Nephron (organoid): ENCODE measurements at regions not wholly inside any gene's neighbourhood (a gene's known extent, or its start where the extent isn't known, plus 50 kb on each side); places are given as distances from the start of the nearest gene placed in this dataset.

Source experiments
- H3K27ac Mint-ChIP-seq, 3 experiments: 2 replicates each; pipeline ENCODE4 v1.8.0; 2020; ENCODE audit warnings: mixed read lengths in 3 of 3, mild to moderate bottlenecking in 2 of 3, moderate library complexity in 1 of 3
- H3K27me3 Mint-ChIP-seq: 2 replicates; pipeline ENCODE4 v1.8.0; 2021; ENCODE audit warnings: low read depth, mild to moderate bottlenecking, moderate library complexity, mixed read lengths
- H3K36me3 Mint-ChIP-seq: 2 replicates; pipeline ENCODE4 v1.8.0; 2020; ENCODE audit warnings: low read depth, mixed read lengths
- H3K4me1 Mint-ChIP-seq: 2 replicates; pipeline ENCODE4 v1.8.0; 2020; ENCODE audit warnings: mixed read lengths
- H3K4me3 Mint-ChIP-seq, 3 experiments: 2 replicates each; pipeline ENCODE4 v1.8.0; 2020; ENCODE audit warnings: mild to moderate bottlenecking in 3 of 3, mixed read lengths in 3 of 3, moderate library complexity in 2 of 3
- H3K9me3 Mint-ChIP-seq: 2 replicates; pipeline ENCODE4 v1.8.0; 2020; ENCODE audit warnings: mixed read lengths
- CTCF ChIP-seq, 3 experiments: fragments of 200-600 bp; sonication (generic); IDR thresholded peaks; one replicate each; pipeline ENCODE4 v1.5.0; 2021; ENCODE audit warnings: antibody characterized with exemption in 3 of 3; ENCODE audit not compliant: unreplicated experiment in 3 of 3

GRCh38 chr5:158602981-158603380, 496.7 kb downstream of the EBF1 start:
- H3K9me3 Mint-ChIP-seq, result no peaks in the 10 kb centered on the region
- H3K4me3 Mint-ChIP-seq, result no peak overlapping the region
- no peaks in the 10 kb centered on the region for H3K36me3 Mint-ChIP-seq
- TF ChIP-seq CTCF (IDR thresholded peaks at IDR 0.05; ENCODE audit: unreplicated experiment in 3 of 3), result no peak
- peaks cover 6% of the 10 kb centered on the region for H3K4me1 Mint-ChIP-seq
- H3K27me3 Mint-ChIP-seq, result no peaks in the 10 kb centered on the region
- H3K27ac Mint-ChIP-seq, result no peak overlapping the region

- H3K36me3 Mint-ChIP-seq, result no peaks in the 10 kb centered on the region
- no peak overlapping the region for H3K4me3 Mint-ChIP-seq
- peaks cover 6% of the 10 kb centered on the region for H3K4me1 Mint-ChIP-seq
- no peaks in the 10 kb centered on the region for H3K27me3 Mint-ChIP-seq
- H3K9me3 Mint-ChIP-seq, result no peaks in the 10 kb centered on the region
- no peak for TF ChIP-seq CTCF (IDR thresholded peaks at IDR 0.05; ENCODE audit: unreplicated experiment in 3 of 3)
- no peak overlapping the region for H3K27ac Mint-ChIP-seq
Observed at GRCh38 chr5:158601118-158601517, 498.6 kb downstream of the EBF1 start.

GRCh38 chr5:158600679-158601078, 499.0 kb downstream of the EBF1 start:
- H3K9me3 Mint-ChIP-seq, result no peaks in the 10 kb centered on the region
- H3K4me1 Mint-ChIP-seq, result peaks cover 6% of the 10 kb centered on the region
- no peak overlapping the region for H3K4me3 Mint-ChIP-seq
- H3K36me3 Mint-ChIP-seq, result no peaks in the 10 kb centered on the region
- H3K27ac Mint-ChIP-seq, result no peak overlapping the region
- no peak for TF ChIP-seq CTCF (IDR thresholded peaks at IDR 0.05; ENCODE audit: unreplicated experiment in 3 of 3)
- no peaks in the 10 kb centered on the region for H3K27me3 Mint-ChIP-seq

- Mint-ChIP-seq H3K4me1 (peaks cover 6% of the 10 kb centered on the region), H3K9me3 (peaks cover 2% of the 10 kb centered on the region), H3K27me3 (no peaks in the 10 kb centered on the region), H3K4me3 (no peak overlapping the region), H3K36me3 (no peaks in the 10 kb centered on the region), H3K27ac (peak overlapping the region in 2 of 3 experiments; percentile 34 to 61)
- TF ChIP-seq CTCF (IDR thresholded peaks at IDR 0.05; ENCODE audit: unreplicated experiment in 3 of 3), result no peak
Observed at GRCh38 chr5:158599157-158599556, 500.6 kb downstream of the EBF1 start.

- Mint-ChIP-seq H3K27ac (no peak overlapping the region), H3K4me3 (no peak overlapping the region), H3K36me3 (no peaks in the 10 kb centered on the region), H3K27me3 (peaks cover 3% of the 10 kb centered on the region), H3K4me1 (peaks cover 32% of the 10 kb centered on the region), H3K9me3 (peaks cover 2% of the 10 kb centered on the region)
- TF ChIP-seq CTCF (IDR thresholded peaks at IDR 0.05; ENCODE audit: unreplicated experiment in 3 of 3), result no peak
Observed at GRCh38 chr5:158594595-158595242, 505.0 kb downstream of the EBF1 start.

- Mint-ChIP-seq H3K36me3 (no peaks in the 10 kb centered on the region), H3K27me3 (peaks cover 3% of the 10 kb centered on the region), H3K9me3 (peaks cover 2% of the 10 kb centered on the region), H3K4me3 (no peak overlapping the region), H3K4me1 (peaks cover 28% of the 10 kb centered on the region), H3K27ac (no peak overlapping the region)
- TF ChIP-seq CTCF (IDR thresholded peaks at IDR 0.05; ENCODE audit: unreplicated experiment in 3 of 3), result no peak
Observed at GRCh38 chr5:158593925-158594324, 505.8 kb downstream of the EBF1 start.
